Activated naive CD4-positive, alpha-beta T cell treated with anti-CD3 and anti-CD28 coated beads for 36 hours (primary cell): ENCODE measurements at regions not wholly inside any gene's neighbourhood (a gene's known extent, or its start where the extent isn't known, plus 50 kb on each side); places are given as distances from the start of the nearest gene placed in this dataset.
"Not testable (repeated sequence)": the region's sequence is repeated elsewhere in the genome, so short reads cannot be mapped to it uniquely, and the experiment has no call there.

Experiments used
- CTCF ChIA-PET: fragments of 350-600 bp; sonication (Branson Sonifier 250); formaldehyde crosslinking; loops from one replicate; lab custom pipeline; 2021; ENCODE audit warnings: antibody characterized with exemption; lab: Charles Lee
- DNase-seq: peaks from one replicate; pipeline ENCODE4 v3.0.0-alpha.2; 2020
- H3K27ac Mint-ChIP-seq: one replicate; pipeline ENCODE4 v1.8.0; 2021; ENCODE audit warnings: mild to moderate bottlenecking, mixed read lengths
- H3K27me3 Mint-ChIP-seq: one replicate; pipeline ENCODE4 v1.8.0; 2021; ENCODE audit warnings: low read depth, mixed read lengths
- H3K36me3 Mint-ChIP-seq: one replicate; pipeline ENCODE4 v1.8.0; 2021; ENCODE audit warnings: low read depth, mixed read lengths
- H3K4me1 Mint-ChIP-seq: one replicate; pipeline ENCODE4 v1.8.0; 2021; ENCODE audit warnings: low read depth, mixed read lengths
- H3K4me3 Mint-ChIP-seq: one replicate; pipeline ENCODE4 v1.8.0; 2021; ENCODE audit warnings: mild to moderate bottlenecking, moderate library complexity, mixed read lengths
- H3K9me3 Mint-ChIP-seq: one replicate; pipeline ENCODE4 v1.8.0; 2021; ENCODE audit warnings: mixed read lengths
- intact Hi-C: fragments of 100-400 bp; cut with micrococcal nuclease; formaldehyde crosslinking; loops from one replicate; pipeline ENCODE4 v1.15.1; 2023

- Mint-ChIP-seq H3K36me3 (no peaks in the 10 kb centered on the region), H3K4me1 (no peaks in the 10 kb centered on the region), H3K27ac (no peak overlapping the region), H3K4me3 (no peak overlapping the region), H3K9me3 (no peaks in the 10 kb centered on the region), H3K27me3 (no peaks in the 10 kb centered on the region)
- intact Hi-C loops: no loop called here
- DNase-seq: no peak
- CTCF ChIA-PET: no interaction called here
These were observed 147.8 kb upstream of the MAP2 start for GRCh38 chr2:209276000-209276399.

GRCh38 chr2:209277444-209277843 lies 146.4 kb upstream of the MAP2 start:
- intact Hi-C loops: no loop called here
- Mint-ChIP-seq H3K27me3 (no peaks in the 10 kb centered on the region), H3K36me3 (no peaks in the 10 kb centered on the region), H3K9me3 (no peaks in the 10 kb centered on the region), H3K4me3 (no peak overlapping the region), H3K27ac (no peak overlapping the region), H3K4me1 (no peaks in the 10 kb centered on the region)
- CTCF ChIA-PET: no interaction called here
- no peak for DNase-seq

- H3K4me3 Mint-ChIP-seq: no peak overlapping the region
- no peaks in the 10 kb centered on the region for H3K27me3 Mint-ChIP-seq
- no peak for DNase-seq
- CTCF ChIA-PET: no interaction called here
- intact Hi-C loops: no loop called here
- no peaks in the 10 kb centered on the region for H3K4me1 Mint-ChIP-seq
- no peaks in the 10 kb centered on the region for H3K36me3 Mint-ChIP-seq
- H3K9me3 Mint-ChIP-seq: no peaks in the 10 kb centered on the region
- no peak overlapping the region for H3K27ac Mint-ChIP-seq
These were observed 125.2 kb upstream of the MAP2 start for GRCh38 chr2:209298601-209299000.

- H3K4me3 Mint-ChIP-seq, CTCF ChIA-PET, H3K27ac Mint-ChIP-seq, H3K9me3 Mint-ChIP-seq, H3K4me1 Mint-ChIP-seq, intact Hi-C loops, H3K27me3 Mint-ChIP-seq, H3K36me3 Mint-ChIP-seq, DNase-seq: not testable (repeated sequence)
These were observed 124.4 kb upstream of the MAP2 start for GRCh38 chr2:209299478-209299877.

- CTCF ChIA-PET, H3K36me3 Mint-ChIP-seq, H3K4me3 Mint-ChIP-seq, H3K27me3 Mint-ChIP-seq, H3K9me3 Mint-ChIP-seq, DNase-seq, H3K27ac Mint-ChIP-seq, intact Hi-C loops, H3K4me1 Mint-ChIP-seq: not testable (repeated sequence)
These were observed 123.1 kb upstream of the MAP2 start for GRCh38 chr2:209300766-209301165.

- H3K36me3 Mint-ChIP-seq: no peaks in the 10 kb centered on the region
- peaks cover 2% of the 10 kb centered on the region for H3K27me3 Mint-ChIP-seq
- H3K9me3 Mint-ChIP-seq: no peaks in the 10 kb centered on the region
- no peak for DNase-seq
- no peaks in the 10 kb centered on the region for H3K4me1 Mint-ChIP-seq
- H3K27ac Mint-ChIP-seq: no peak overlapping the region
- CTCF ChIA-PET: no interaction called here
- intact Hi-C loops: no loop called here
- H3K4me3 Mint-ChIP-seq: no peak overlapping the region
These were observed 118.8 kb upstream of the MAP2 start for GRCh38 chr2:209305026-209305425.

GRCh38 chr2:209305746-209306196 lies 118.1 kb upstream of the MAP2 start:
- intact Hi-C loops: no loop called here
- H3K36me3 Mint-ChIP-seq: no peaks in the 10 kb centered on the region
- CTCF ChIA-PET: no interaction called here
- DNase-seq: no peak
- H3K4me1 Mint-ChIP-seq: no peaks in the 10 kb centered on the region
- no peak overlapping the region for H3K4me3 Mint-ChIP-seq
- no peaks in the 10 kb centered on the region for H3K9me3 Mint-ChIP-seq
- no peak overlapping the region for H3K27ac Mint-ChIP-seq
- H3K27me3 Mint-ChIP-seq: peaks cover 2% of the 10 kb centered on the region

GRCh38 chr2:209307161-209308001 lies 116.5 kb upstream of the MAP2 start:
- Mint-ChIP-seq H3K4me1 (no peaks in the 10 kb centered on the region), H3K36me3 (no peaks in the 10 kb centered on the region), H3K27me3 (peaks cover 4% of the 10 kb centered on the region), H3K9me3 (no peaks in the 10 kb centered on the region), H3K4me3 (no peak overlapping the region), H3K27ac (no peak overlapping the region)
- DNase-seq: no peak
- CTCF ChIA-PET: no interaction called here
- intact Hi-C loops: no loop called here

- intact Hi-C loops: no loop called here
- H3K4me3 Mint-ChIP-seq: no peak overlapping the region
- H3K9me3 Mint-ChIP-seq: no peaks in the 10 kb centered on the region
- no peak for DNase-seq
- peaks cover 4% of the 10 kb centered on the region for H3K27me3 Mint-ChIP-seq
- CTCF ChIA-PET: no interaction called here
- H3K36me3 Mint-ChIP-seq: no peaks in the 10 kb centered on the region
- H3K27ac Mint-ChIP-seq: no peak overlapping the region
- H3K4me1 Mint-ChIP-seq: no peaks in the 10 kb centered on the region
These were observed 115.4 kb upstream of the MAP2 start for GRCh38 chr2:209308415-209308814.

GRCh38 chr2:209311948-209312347 lies 111.9 kb upstream of the MAP2 start:
- Mint-ChIP-seq H3K4me1 (no peaks in the 10 kb centered on the region), H3K27ac (no peak overlapping the region), H3K27me3 (peaks cover 4% of the 10 kb centered on the region), H3K9me3 (no peaks in the 10 kb centered on the region), H3K36me3 (no peaks in the 10 kb centered on the region), H3K4me3 (no peak overlapping the region)
- no peak for DNase-seq
- intact Hi-C loops: no loop called here
- CTCF ChIA-PET: no interaction called here

- H3K4me1 Mint-ChIP-seq: not testable (repeated sequence)
These were observed 111.4 kb upstream of the MAP2 start for GRCh38 chr2:209312450-209312849.

GRCh38 chr2:209314653-209315052 lies 109.2 kb upstream of the MAP2 start:
- CTCF ChIA-PET: no interaction called here
- no peaks in the 10 kb centered on the region for H3K4me1 Mint-ChIP-seq
- no peak overlapping the region for H3K27ac Mint-ChIP-seq
- no peaks in the 10 kb centered on the region for H3K36me3 Mint-ChIP-seq
- H3K27me3 Mint-ChIP-seq: peaks cover 4% of the 10 kb centered on the region
- no peaks in the 10 kb centered on the region for H3K9me3 Mint-ChIP-seq
- no peak overlapping the region for H3K4me3 Mint-ChIP-seq
- DNase-seq: no peak
- intact Hi-C loops: loop anchor here (5.0 kb wide), 1 partner anchor 847 kb away; no protein-coding TSS in a partner anchor

More at GRCh38 chr2:209312450-209312849, 111.4 kb upstream of the MAP2 start:
- H3K27ac Mint-ChIP-seq, H3K27me3 Mint-ChIP-seq, H3K4me3 Mint-ChIP-seq, H3K36me3 Mint-ChIP-seq, DNase-seq, intact Hi-C loops, H3K9me3 Mint-ChIP-seq: not testable (repeated sequence)
- CTCF ChIA-PET: interaction anchor here (0.7 kb wide), 1 partner anchor 11 kb away, joined by 4 read pairs; no protein-coding TSS in a partner anchor

- Mint-ChIP-seq H3K36me3 (no peaks in the 10 kb centered on the region), H3K4me3 (no peak overlapping the region), H3K4me1 (no peaks in the 10 kb centered on the region), H3K9me3 (no peaks in the 10 kb centered on the region), H3K27me3 (no peaks in the 10 kb centered on the region), H3K27ac (no peak overlapping the region)
- DNase-seq: no peak
- CTCF ChIA-PET: no interaction called here
- intact Hi-C loops: loop anchor here (5.0 kb wide), 1 partner anchor 849 kb away; no protein-coding TSS in a partner anchor
These were observed 107.7 kb upstream of the MAP2 start for GRCh38 chr2:209316141-209316540.
